DMS 273 (cell line): ENCODE measurements at regions not wholly inside any gene's neighbourhood (a gene's known extent, or its start where the extent isn't known, plus 50 kb on each side); places are given as distances from the start of the nearest gene placed in this dataset.

Source experiments
- DNase-seq: peaks from one replicate; lab custom pipeline; 2025; ENCODE audit not compliant: unreplicated experiment; lab: John Stamatoyannopoulos, UW

GRCh38 chr6:55643861-55644260 is 64.9 kb upstream of the HMGCLL1 start:
- DNase-seq, result no peak

- no peak for DNase-seq
These were observed 63.4 kb upstream of the HMGCLL1 start for GRCh38 chr6:55642366-55642765.

DNA sequence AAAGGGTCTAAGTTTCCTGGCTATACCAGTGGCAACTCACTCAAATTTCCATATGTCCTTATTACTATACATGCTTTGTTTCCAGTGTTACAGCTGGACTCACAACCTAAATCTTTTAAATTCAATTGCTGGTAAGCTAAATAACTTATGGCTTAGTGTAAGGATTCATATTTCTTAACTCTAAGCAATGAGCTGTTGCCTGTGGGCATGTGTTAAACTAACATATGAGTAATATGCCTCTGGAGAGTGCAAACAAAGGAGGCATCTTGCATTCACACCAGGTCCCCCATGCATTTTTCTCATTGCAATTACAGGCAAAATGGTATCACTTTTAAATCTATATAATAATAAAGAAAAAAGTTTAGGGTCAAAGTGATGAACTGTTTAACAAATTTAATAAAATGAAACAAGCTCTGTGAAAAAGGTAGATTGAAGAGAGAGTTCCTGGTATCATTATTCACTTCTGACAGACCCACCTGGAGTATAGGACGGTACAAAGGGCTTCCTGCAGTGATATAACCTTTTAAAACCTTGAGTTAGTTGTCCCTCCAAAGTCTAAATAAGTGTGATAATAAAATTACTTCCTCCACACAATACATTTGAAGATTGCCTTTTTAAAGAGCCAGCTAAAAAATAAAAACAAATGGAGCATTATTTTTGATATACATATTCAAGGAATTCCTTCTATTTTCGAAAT is 57.6 kb upstream of the HMGCLL1 start:
- DNase-seq, result no peak

DNA sequence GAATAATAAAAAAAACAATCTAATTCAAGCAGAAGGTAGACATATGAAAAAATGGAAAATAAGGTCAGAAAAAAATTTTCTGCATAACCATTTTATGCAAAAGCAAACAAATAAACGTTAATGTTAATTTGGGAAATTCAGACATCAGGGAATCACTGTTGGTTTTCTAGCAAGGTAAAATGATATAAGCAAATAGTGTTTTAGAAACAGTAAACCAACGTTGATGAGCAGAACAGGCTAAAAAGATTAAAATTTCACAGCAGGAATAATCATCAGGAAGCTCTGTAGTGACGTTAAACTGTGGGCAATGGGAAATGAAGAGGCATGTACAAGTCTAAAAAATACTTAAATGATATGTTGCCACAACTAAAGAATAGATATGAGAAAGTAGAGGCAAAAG is 54.5 kb upstream of the HMGCLL1 start:
- no peak for DNase-seq

GRCh38 chr6:55632953-55633352 is 54.0 kb upstream of the HMGCLL1 start:
- DNase-seq, result no peak
